ENCODE measurements at regions not wholly inside any gene's neighbourhood (a gene's known extent, or its start where the extent isn't known, plus 50 kb on each side); places are given as distances from the start of the nearest gene placed in this dataset.

GRCh38 chr1:83631851-83632250 lies 367.1 kb downstream of the TTLL7 start:
- DNase-seq (ENCODE audit: low spot score): no peak
- in situ Hi-C loops (cut with MboI; ENCODE audit: low pct_unique_long_range_greater_than_20kb, low sequenced_read_pairs, unreplicated experiment): no loop called here
- no peak for TF ChIP-seq CTCF (IDR thresholded peaks at IDR 0.05; ENCODE audit: extremely low read depth, insufficient read depth, missing control alignments)

- in situ Hi-C loops (cut with MboI; ENCODE audit: low pct_unique_long_range_greater_than_20kb, low sequenced_read_pairs, unreplicated experiment): no loop called here
- TF ChIP-seq CTCF (IDR thresholded peaks at IDR 0.05; ENCODE audit: extremely low read depth, insufficient read depth, missing control alignments): no peak
- DNase-seq (ENCODE audit: low spot score): no peak
These were observed 371.9 kb downstream of the TTLL7 start for GRCh38 chr1:83627045-83627444.

GRCh38 chr1:83626603-83627002 lies 372.3 kb downstream of the TTLL7 start:
- in situ Hi-C loops (cut with MboI; ENCODE audit: low pct_unique_long_range_greater_than_20kb, low sequenced_read_pairs, unreplicated experiment): no loop called here

GRCh38 chr1:83625646-83626045 lies 373.3 kb downstream of the TTLL7 start:
- DNase-seq (ENCODE audit: low spot score): no peak
- in situ Hi-C loops (cut with MboI; ENCODE audit: low pct_unique_long_range_greater_than_20kb, low sequenced_read_pairs, unreplicated experiment): no loop called here
- no peak for TF ChIP-seq CTCF (IDR thresholded peaks at IDR 0.05; ENCODE audit: extremely low read depth, insufficient read depth, missing control alignments)

More at GRCh38 chr1:83626603-83627002, 372.3 kb downstream of the TTLL7 start:
- TF ChIP-seq CTCF (IDR thresholded peaks at IDR 0.05; ENCODE audit: extremely low read depth, insufficient read depth, missing control alignments): no peak
- no peak for DNase-seq (ENCODE audit: low spot score)

- in situ Hi-C loops (cut with MboI; ENCODE audit: low pct_unique_long_range_greater_than_20kb, low sequenced_read_pairs, unreplicated experiment): no loop called here
- DNase-seq (ENCODE audit: low spot score): no peak
These were observed 378.9 kb downstream of the TTLL7 start for GRCh38 chr1:83620016-83620415.

GRCh38 chr1:83619170-83619896 lies 379.6 kb downstream of the TTLL7 start:
- no peak for DNase-seq (ENCODE audit: low spot score)
- no peak for TF ChIP-seq CTCF (IDR thresholded peaks at IDR 0.05; ENCODE audit: extremely low read depth, insufficient read depth, missing control alignments)
- in situ Hi-C loops (cut with MboI; ENCODE audit: low pct_unique_long_range_greater_than_20kb, low sequenced_read_pairs, unreplicated experiment): no loop called here

More at GRCh38 chr1:83620016-83620415, 378.9 kb downstream of the TTLL7 start:
- no peak for TF ChIP-seq CTCF (IDR thresholded peaks at IDR 0.05; ENCODE audit: extremely low read depth, insufficient read depth, missing control alignments)

Data from GM13977 (cell line).